RWPE1 (cell line): ENCODE measurements at regions not wholly inside any gene's neighbourhood (a gene's known extent, or its start where the extent isn't known, plus 50 kb on each side); places are given as distances from the start of the nearest gene placed in this dataset.

Source experiments
- CTCF ChIA-PET: fragments of 350-600 bp; sonication (Branson Sonifier 250); formaldehyde crosslinking; extraction: SDS; loops from one replicate; lab custom pipeline; 2021; lab: Yijun Ruan, JAX
- POLR2A ChIA-PET: fragments of 400-600 bp; formaldehyde crosslinking; extraction: SDS; loops from one replicate; lab custom pipeline; 2020; ENCODE audit warnings: antibody characterized with exemption; ENCODE audit not compliant: low non-redundant PET; lab: Yijun Ruan, JAX
- DNase-seq: peaks from one replicate; pipeline ENCODE4 v3.0.0; 2012; ENCODE audit warnings: low spot score
- H3K27ac ChIP-seq: fragments of 450-650 bp; 2 replicates; pipeline ENCODE4 v1.5.1; 2017
- TF ChIP-seq, protein P1 (sequence below): fragments of 450-650 bp; conservative IDR thresholded peaks from 2 replicates; pipeline ENCODE4 v1.5.1; 2017; ENCODE audit warnings: low read depth, mild to moderate bottlenecking

DNA sequence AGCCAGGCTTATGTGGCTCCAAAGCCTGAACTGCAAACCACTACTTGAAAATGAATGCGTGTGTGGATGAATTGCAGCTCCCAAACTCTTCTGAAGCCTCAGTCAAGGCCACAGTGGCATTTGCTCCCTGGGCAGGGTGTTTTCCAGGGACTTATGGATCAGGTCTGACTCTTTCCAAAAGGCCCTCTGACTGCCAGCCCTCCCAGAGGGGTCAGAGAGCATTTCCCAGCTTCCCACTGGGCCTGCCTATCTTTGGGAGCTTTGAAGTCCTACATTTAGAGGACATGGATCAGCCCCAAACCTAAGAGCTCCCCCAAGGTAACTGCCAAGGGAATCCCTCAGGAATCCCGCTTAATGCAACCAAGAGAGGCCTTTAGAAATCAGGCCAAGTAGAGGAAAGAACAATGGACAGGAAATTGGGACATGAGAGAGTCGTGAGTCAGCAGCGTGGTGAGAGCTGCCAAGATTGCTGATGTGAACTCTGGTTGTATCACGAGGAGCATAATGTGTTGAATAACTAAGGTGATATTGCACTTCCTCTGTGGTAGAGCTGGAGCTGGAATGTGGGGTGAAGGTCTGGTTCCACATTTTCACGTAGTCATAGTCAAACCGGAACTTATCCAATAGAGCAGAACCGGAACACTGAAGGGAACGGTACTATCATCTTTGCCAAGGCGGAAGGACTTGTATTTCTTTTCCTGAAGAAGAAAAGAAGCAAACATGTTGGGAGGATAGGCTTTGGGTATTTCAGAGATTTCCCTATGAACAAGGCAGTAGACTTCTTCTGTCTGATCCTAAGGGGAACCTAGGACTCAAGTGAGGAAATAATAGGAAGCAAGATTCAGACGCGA lies 99.4 kb upstream of the JUN start:
- DNase-seq = peak; percentile 89
- TF ChIP-seq, protein P1, sequence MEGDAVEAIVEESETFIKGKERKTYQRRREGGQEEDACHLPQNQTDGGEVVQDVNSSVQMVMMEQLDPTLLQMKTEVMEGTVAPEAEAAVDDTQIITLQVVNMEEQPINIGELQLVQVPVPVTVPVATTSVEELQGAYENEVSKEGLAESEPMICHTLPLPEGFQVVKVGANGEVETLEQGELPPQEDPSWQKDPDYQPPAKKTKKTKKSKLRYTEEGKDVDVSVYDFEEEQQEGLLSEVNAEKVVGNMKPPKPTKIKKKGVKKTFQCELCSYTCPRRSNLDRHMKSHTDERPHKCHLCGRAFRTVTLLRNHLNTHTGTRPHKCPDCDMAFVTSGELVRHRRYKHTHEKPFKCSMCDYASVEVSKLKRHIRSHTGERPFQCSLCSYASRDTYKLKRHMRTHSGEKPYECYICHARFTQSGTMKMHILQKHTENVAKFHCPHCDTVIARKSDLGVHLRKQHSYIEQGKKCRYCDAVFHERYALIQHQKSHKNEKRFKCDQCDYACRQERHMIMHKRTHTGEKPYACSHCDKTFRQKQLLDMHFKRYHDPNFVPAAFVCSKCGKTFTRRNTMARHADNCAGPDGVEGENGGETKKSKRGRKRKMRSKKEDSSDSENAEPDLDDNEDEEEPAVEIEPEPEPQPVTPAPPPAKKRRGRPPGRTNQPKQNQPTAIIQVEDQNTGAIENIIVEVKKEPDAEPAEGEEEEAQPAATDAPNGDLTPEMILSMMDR = no peak
- peak overlapping the region; percentile 80 for H3K27ac ChIP-seq
- ChIA-PET CTCF (no interaction called here), POLR2A (interaction anchor here (0.7 kb wide), 1 partner anchor 65 kb away, joined by 3 read pairs; no protein-coding TSS in a partner anchor)

DNA sequence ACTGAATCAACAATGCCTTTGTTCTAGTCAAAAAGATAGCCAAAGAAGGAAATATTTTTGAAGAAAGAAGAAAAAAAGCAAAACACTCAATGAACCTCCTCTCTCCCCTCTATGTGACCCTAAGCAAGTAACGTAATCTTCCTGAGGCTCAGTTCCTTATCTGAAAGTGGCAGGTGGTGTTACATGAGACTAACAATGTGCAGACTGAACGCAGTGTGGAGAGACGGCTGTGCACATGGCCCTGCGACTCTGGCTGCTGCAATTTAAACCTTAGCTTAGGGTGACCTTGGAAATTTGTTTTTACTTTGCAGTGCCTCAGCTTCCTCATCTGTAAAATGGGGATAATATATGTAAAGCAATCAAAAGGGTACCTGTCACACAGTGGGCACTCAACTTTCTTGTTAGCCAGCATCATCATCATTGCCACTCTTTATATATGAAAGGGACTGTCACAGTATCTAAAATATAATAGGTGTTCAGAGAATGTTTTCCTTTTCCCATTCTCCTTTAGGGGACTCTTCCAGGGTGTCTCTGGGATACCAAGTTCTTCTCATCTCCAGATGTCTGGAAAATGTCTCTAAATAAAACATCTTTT lies 100.1 kb upstream of the JUN start:
- TF ChIP-seq, protein P1 = no peak
- no peak for DNase-seq
- ChIA-PET CTCF (no interaction called here), POLR2A (interaction anchor here (0.7 kb wide), 1 partner anchor 66 kb away, joined by 3 read pairs; no protein-coding TSS in a partner anchor)
- no peak overlapping the region for H3K27ac ChIP-seq

DNA sequence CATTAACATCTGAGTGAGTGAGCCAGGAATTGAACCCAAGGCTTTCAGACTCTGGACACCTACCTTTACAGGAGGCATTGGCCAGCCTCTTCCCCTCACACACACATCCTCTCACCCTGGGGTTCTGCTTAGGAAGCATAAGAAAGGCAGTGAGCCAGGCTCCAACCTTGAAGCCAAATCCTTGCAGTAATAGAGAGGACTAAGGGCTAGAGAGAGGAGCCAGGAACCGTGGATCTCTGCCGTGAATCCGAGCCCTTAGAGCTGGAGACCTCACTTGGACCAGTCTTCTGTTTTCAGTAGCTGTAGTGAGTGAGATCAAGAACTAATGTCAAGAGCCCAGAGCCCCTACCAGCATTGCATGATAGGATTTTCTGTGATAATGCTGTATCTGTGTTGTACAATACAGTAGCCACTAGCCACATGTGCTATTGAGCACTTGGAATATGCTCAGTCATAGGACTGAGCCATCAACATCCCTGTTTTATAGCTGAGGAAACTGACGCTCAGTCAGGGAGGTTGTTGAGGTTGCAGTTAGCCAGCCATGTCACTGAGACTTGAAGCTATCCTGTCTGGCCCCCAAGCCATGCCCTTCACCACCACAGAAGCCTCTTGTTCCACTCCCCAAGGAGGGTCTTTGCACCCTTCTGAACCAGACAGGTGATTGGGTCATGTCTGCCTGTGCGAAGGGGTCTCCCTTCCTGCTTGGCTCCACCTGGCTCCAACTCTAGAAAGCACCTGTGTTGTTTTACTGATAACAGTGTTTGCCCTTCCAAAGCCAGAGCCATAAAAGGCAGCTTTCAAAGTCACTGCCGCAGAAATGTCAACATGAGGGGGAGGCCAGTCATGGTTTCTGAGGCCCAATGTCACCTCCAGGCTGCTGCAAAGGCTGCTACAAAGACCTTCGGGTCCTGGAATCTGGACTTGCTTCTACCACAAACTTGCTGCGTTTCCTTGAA lies 101.1 kb upstream of the JUN start:
- DNase-seq = no peak
- TF ChIP-seq, protein P1 = no peak
- no peak overlapping the region for H3K27ac ChIP-seq
- ChIA-PET CTCF (interaction anchor here (0.6 kb wide), 1 partner anchor 18 kb away, joined by 3 read pairs; no protein-coding TSS in a partner anchor), POLR2A (no interaction called here)

DNA sequence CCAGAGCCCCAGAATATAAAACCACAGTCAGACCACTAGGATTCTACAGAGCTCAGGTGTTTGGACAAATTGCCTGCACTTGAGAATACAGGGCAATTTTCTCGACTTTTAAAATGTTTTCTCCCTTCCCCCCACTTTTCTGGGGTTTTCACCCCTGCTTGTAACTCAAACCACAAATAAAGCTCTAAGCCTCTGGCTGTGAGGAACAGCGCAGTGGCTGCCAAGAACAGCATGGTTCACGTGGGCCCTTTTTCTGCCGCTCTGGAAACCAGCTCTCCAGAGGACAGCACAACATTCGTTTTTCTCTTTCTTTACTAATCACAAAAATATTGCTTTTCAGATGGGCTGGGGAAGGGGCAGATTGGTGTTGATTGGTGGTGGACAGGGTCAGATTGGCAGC lies 102.2 kb upstream of the JUN start:
- ChIA-PET POLR2A (no interaction called here), CTCF (interaction anchor here (0.6 kb wide), 1 partner anchor 17 kb away, joined by 3 read pairs; no protein-coding TSS in a partner anchor)
- no peak for DNase-seq
- no peak overlapping the region for H3K27ac ChIP-seq
- TF ChIP-seq, protein P1 = no peak

DNA sequence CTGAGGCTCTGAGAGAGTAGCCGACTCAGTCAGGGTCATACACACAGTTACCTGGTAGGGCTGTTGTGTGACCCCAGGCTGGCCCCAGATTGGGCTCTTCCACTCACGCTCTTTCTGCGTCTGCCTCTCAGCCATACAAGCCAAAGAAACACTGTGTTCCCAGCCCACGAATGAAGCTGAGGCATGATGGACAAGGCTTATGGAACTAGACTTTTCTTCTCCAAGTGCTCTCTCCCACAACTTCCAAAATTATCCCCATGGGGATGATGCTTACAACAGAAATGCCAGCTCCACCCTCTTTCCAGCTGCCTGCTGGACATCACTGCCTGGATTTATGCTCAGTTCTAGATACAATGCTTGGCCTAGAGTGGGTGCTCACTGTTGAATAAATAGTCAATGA lies 102.8 kb upstream of the JUN start:
- TF ChIP-seq, protein P1 = no peak
- ChIA-PET CTCF (no interaction called here), POLR2A (no interaction called here)
- no peak for DNase-seq
- H3K27ac ChIP-seq = no peak overlapping the region

DNA sequence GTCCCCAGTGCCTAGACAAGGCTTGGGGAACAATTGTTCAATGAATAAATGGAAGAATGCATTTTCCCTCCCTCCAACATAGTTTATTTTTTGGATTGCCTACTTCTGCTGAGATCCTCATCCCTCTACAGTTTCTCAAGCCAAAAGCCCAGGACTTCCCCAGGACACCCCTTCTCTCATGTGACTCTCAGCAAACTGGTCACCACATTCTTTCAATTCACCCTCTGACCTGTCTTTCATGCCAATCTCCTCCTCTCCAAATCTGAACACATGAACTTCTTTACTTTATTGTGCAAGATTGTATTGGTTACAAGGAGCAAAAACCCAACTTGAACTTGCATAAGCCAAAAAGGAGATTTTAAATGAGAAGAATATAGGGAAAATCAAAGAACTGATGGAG lies 103.2 kb upstream of the JUN start:
- no peak for DNase-seq
- H3K27ac ChIP-seq = no peak overlapping the region
- CTCF ChIA-PET = interaction anchor here (0.6 kb wide), 1 partner anchor 95 kb away, joined by 3 read pairs; no protein-coding TSS in a partner anchor
- TF ChIP-seq, protein P1 = no peak
- POLR2A ChIA-PET = no interaction called here
